NCI-H2029 treated with DMSO at 0.1 percent for 48 hours (cell line): ENCODE measurements at regions not wholly inside any gene's neighbourhood (a gene's known extent, or its start where the extent isn't known, plus 50 kb on each side); places are given as distances from the start of the nearest gene placed in this dataset.
"Not testable (repeated sequence)": the region's sequence is repeated elsewhere in the genome, so short reads cannot be mapped to it uniquely, and the experiment has no call there.

ENCODE experiments used
- DNase-seq: peaks from one replicate; lab custom pipeline; 2025; lab: John Stamatoyannopoulos, UW

- no peak for DNase-seq
These were observed 127.3 kb upstream of the TACR1 start for GRCh38 chr2:75326645-75327044.

DNA sequence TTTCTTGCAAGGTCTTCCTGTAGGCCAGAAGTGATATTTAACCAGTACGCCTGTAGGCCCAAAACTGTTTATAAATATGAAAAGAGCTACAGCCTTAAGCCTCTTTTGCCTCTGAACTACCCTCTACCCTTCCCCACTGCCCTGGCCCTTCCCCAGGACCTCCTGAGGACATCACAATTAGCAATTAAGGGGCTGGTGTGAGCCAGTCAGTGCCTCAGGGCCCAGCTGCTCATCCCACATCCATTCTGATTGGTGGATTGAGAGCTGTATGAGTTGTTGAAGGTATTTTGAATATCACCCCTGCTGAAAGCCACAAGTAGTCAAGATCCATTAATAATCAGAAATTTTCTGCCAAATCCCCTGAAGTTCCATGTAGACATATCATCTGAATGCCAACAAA lies 126.3 kb upstream of the TACR1 start:
- DNase-seq = no peak

GRCh38 chr2:75324861-75325284 lies 125.6 kb upstream of the TACR1 start:
- DNase-seq = no peak

- no peak for DNase-seq
These were observed 124.8 kb upstream of the TACR1 start for GRCh38 chr2:75324141-75324540.

GRCh38 chr2:75321599-75321922 lies 122.2 kb upstream of the TACR1 start:
- DNase-seq = no peak

GRCh38 chr2:75320898-75321598 lies 121.7 kb upstream of the TACR1 start:
- DNase-seq = no peak

DNA sequence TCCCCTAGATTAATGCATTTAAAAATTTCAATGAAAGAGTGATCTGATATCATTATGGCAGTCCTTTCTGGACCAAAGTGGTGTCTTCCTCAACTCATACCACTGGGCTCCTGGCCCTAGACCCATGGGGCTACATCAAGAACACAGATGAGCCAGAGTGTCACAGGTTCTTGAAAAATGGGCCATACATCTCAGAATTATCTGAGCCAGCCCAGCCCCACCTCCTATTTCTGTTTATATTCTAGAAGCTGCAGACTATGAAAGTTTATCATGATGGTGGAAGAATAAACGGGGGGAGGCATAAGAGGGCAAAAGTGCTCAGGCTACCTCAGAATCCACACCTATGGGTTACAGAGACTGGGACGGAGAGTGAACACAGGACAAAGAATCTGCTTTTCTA lies 120.6 kb upstream of the TACR1 start:
- DNase-seq = no peak

DNA sequence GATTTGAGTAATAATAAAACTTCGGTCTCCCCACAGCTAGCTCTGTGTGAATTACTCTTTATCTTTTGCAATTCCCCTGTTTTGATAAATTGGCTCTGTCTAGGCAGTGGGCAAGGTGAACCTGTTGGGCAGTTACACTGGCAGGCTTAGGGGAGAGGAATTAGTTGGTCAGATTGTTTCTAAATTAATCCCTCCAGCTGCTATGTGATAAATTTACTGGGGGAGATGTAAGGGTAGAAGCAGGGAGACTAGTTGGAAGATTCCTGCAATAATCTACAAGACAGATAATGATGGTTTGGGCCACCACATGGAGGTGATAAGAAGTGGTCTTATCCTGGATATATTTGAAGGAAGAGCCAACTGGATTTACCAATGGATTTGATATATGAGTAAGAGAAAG lies 118.5 kb upstream of the TACR1 start:
- DNase-seq = no peak

GRCh38 chr2:75317316-75317715 lies 118.0 kb upstream of the TACR1 start:
- no peak for DNase-seq

- DNase-seq = no peak
These were observed 116.1 kb upstream of the TACR1 start for GRCh38 chr2:75315436-75315835.

DNA sequence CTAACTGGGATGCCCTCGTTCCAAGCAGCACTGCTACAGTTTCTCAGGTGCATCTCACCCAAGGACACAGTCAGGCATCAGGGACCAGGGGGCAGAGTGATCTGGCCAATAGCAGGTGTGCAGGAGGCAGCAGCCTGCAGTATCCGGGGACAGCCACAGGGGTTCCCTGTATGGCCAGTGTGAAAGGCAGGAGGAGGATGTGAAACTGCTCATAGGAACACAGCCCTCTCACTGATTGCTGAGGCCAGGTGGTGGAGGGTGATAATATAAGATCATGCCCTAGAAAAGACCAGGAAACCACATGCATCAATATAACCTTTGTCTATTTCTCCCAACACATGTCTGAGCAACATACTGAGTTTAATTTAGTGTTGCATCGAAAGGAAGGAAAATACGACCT lies 112.7 kb upstream of the TACR1 start:
- DNase-seq = no peak

DNA sequence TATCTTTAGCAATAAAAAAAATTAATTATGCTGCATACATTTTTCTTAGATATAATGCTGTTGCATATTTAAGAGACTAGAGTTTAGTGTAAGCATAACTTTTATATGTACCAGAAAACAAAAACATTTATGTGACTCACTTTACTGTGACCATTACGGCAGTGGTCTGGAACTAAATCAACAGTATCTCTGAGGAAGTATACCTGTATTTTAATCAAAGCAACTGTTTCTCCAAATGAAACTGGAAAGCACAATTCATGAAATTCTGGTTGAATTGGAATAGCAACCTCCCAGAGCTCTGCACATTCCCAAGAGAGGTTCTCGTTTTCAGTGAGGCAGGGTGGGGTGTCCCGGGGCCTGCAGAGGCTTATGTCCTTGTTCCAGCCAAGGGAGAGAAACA lies 112.2 kb upstream of the TACR1 start:
- no peak for DNase-seq

DNA sequence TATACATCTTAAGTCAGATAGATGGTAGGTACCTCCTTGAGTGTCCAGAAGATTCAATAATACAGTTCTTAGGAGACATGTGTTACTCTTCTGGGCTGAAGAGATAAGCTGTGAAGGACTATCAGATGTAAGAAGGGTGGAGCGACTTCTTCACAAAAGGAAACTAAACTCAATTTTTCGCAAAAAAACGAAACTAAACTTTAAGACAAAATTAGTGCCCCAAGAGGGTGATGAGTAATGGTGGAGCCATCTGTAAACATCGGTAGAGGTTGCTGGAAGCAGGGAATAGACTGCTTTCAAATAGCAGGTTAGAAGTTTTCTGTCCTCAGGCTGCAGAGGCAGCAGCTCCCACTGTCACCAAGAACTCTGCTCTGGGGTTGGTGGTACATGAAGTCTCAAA lies 111.6 kb upstream of the TACR1 start:
- DNase-seq = no peak

DNA sequence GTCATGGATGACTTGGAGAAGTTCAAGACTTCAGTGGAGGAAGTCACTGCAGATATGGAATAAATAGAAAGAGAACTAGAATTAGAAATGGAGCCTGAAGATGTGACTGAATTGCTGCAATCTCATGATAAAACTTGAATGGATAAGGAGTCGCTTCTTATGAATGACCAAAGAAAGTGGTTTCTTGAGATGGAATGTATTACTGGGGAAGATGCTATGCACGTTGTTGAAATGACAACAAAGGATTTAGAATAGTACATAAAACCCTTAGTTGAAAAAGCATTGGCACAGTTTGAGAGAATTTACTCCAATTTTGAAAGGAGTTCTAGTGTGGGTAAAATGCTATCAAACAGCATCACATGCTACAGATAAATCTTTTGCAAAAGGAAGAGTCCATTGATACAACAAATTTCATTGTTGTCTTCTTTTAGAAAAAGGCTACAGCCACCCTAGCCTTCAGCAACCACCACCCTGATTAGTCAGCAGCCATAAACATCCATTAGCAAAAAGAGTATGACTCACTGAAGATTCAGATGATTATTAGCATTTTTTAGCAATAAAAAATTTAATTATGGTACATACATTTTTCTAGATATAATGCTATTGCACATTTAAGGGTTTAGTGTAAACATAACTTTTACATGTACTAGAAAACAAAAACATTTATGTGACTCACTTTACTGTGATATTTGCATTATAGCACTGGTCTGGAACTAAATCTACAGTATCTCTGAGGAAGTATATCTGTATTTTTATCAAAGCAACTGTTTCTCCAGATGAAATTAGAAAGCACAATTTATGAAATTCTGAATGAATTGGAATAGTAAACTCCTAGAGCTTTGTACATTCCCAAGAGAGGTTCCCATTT lies 110.5 kb upstream of the TACR1 start:
- no peak for DNase-seq

DNA sequence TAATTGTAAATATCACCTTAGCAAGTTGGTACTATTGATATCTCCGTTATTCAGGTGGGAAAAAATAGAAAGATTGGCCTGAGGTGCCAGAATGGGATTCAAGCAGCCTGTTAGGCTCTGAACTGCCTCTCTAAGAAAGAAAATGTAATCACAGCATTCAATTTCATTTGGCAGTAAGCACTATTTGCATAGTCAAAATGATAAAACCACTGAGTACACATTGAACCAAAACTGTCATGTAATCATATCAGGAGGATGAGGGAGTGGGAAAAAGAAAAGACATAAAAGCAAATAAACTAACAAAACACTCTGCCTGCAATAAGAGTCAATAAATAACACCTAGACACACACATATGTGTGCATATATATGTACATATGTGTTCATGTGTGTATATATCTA lies 103.9 kb upstream of the TACR1 start:
- peak; percentile 26 for DNase-seq

- DNase-seq = no peak
These were observed 95.0 kb upstream of the TACR1 start for GRCh38 chr2:75294362-75294761.

GRCh38 chr2:75292826-75293225 lies 93.5 kb upstream of the TACR1 start:
- no peak for DNase-seq

DNA sequence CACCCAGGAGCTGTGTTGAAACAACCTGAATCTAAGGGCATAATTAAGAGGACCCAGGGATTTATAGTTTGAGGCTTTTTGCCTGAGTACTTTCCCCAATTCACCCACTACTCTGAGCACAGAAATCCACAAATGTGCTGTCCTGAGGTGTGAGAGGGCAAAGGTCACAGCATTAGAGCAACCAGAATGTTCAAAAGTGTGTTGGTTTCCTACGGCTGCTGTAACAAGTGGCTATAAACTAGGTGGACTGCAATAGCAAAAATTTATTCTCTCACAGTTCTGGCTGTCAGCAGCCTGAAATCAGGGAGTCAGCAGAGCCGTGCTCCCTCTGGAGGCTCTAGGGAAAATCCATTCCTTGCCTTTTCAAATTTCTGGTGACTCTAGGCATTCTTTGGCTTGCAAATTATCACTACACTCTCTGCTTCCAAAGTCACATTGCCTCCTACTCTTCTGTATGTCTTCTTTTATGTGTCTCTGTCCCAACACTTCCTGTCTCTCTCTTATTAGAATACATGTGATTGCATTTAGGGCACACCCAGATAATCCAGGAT lies 91.4 kb upstream of the TACR1 start:
- DNase-seq = no peak

GRCh38 chr2:75289771-75290170 lies 90.5 kb upstream of the TACR1 start:
- DNase-seq = no peak

GRCh38 chr2:75289178-75289577 lies 89.9 kb upstream of the TACR1 start:
- DNase-seq = not testable (repeated sequence)

DNA sequence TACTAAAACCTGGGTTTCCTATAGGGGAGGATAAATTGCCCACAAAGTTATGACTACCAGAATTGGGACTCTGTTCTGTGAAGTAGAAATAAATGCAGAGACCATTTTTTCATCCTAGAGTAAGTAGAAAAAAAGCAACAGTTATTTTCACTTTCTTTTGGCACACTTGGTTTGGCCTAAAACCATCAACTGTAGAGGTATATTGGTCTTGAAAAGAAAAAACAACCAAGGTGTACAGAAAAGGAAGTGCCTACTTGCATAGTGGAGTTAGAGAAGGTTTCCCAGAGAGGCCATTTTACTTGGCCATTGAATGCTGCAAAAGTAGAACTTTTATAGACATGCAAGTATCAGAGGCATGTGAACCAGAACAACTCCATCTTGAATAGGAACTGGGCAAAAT lies 89.4 kb upstream of the TACR1 start:
- no peak for DNase-seq

DNA sequence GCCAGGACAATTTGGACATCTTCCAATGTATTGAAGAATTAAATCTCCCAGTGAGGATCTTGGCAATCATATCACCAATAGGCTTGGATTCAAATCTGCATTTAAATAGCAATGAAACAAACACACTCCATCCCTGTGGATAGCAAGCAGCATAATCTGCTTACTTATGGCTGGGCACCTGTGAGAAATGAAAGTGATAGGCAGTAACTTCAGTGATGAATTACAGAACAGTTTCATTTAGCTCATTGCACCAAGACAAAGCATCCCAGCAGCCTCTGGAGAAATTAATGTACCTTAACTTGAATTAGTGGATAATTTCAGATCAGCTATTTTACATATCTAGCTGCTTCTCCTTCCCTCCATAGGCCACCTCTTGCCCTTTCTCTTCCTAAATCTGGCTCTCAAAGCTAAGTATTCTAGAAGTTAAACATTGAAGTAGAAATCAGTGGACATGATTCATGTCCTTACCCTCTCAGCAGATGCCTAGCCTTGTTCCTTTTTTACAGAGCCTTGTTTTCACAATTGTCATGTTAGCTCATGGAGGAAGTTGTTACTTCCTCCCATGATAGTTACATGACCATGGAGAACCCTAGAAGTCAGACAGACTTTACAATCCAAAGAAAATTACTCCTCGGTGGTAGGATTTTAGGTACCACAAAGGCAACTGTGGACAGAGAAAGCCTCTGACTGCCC lies 88.5 kb upstream of the TACR1 start:
- DNase-seq = no peak

DNA sequence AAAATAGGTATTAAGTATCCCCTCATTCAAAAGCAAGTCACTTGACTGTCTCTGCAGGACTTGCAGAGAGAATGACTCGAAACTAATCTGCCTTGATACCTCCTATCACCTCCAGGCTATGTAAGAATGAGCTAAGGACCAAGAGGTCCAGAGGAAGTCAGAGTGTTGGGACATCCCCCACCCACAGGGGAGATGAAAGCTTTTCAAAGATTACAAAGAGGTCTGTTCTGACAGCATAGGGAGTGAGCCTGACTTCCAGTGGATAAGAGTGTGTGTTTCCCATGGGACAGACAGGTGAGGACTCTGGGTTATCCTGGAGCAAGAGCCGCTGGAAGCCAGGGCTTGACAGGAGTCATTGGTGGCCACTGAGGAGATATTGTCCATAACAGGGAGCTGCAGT lies 85.0 kb upstream of the TACR1 start:
- no peak for DNase-seq
